Keratinocyte (primary cell): ENCODE measurements at regions not wholly inside any gene's neighbourhood (a gene's known extent, or its start where the extent isn't known, plus 50 kb on each side); places are given as distances from the start of the nearest gene placed in this dataset.

Experiments used
- EZH2 ChIP-seq: IDR thresholded peaks from one replicate; pipeline ENCODE4 v1.6.1; 2012; ENCODE audit warnings: inconsistent platforms, mild to moderate bottlenecking, low read length, moderate library complexity
- TF ChIP-seq, protein P1 (sequence below), 3 experiments: IDR thresholded peaks in 1 of 3; conservative IDR thresholded peaks in 1 of 3; optimal IDR thresholded peaks in 1 of 3; 2 replicates in 2 of 3; 3 replicates in 1 of 3; pipeline versions ENCODE3 to v1.5.1; 2011; ENCODE audit warnings: low read length in 3 of 3, mild to moderate bottlenecking in 3 of 3, moderate library complexity in 2 of 3, control low read depth in 1 of 3, inconsistent platforms in 1 of 3; ENCODE audit not compliant: insufficient read depth in 2 of 3; ENCODE audit errors: extremely low read depth in 1 of 3

DNA sequence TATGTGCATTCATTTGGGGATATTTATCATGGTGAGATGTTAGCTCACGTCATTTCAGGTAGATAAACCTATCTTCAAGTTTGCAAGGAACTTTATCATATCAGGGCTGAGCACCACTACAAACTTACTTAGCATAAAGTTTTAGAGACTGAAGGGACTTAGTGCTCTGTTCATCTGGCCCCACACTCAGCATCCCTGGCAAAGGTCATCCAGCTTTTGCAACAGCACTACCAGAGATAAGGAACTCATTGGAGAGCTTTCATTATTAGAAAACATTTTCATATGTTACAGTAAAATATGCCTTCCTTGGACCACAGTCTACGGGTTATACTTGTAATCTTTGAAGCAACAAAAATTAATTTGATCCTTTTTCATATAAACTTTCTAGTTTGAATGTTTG is 263.4 kb downstream of the POU4F1 start:
- TF ChIP-seq, protein P1, sequence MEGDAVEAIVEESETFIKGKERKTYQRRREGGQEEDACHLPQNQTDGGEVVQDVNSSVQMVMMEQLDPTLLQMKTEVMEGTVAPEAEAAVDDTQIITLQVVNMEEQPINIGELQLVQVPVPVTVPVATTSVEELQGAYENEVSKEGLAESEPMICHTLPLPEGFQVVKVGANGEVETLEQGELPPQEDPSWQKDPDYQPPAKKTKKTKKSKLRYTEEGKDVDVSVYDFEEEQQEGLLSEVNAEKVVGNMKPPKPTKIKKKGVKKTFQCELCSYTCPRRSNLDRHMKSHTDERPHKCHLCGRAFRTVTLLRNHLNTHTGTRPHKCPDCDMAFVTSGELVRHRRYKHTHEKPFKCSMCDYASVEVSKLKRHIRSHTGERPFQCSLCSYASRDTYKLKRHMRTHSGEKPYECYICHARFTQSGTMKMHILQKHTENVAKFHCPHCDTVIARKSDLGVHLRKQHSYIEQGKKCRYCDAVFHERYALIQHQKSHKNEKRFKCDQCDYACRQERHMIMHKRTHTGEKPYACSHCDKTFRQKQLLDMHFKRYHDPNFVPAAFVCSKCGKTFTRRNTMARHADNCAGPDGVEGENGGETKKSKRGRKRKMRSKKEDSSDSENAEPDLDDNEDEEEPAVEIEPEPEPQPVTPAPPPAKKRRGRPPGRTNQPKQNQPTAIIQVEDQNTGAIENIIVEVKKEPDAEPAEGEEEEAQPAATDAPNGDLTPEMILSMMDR (optimal IDR thresholded peaks at IDR 0.05 in 1 of 3, IDR thresholded peaks at IDR 0.05 in 1 of 3, conservative IDR thresholded peaks at IDR 0.05 in 1 of 3; ENCODE audit: extremely low read depth in 1 of 3, insufficient read depth in 2 of 3, low read length in 3 of 3) = no peak
- no peak for TF ChIP-seq EZH2
